ENCODE measurements at regions not wholly inside any gene's neighbourhood (a gene's known extent, or its start where the extent isn't known, plus 50 kb on each side); places are given as distances from the start of the nearest gene placed in this dataset.

- no peaks in the 10 kb centered on the region for H3K9me3 ChIP-seq (ENCODE audit: insufficient read depth, low read length, severe bottlenecking)
- no peaks in the 10 kb centered on the region for H3K4me1 ChIP-seq (ENCODE audit: insufficient read depth, low read length)
- no peak overlapping the region for H3K27ac ChIP-seq (ENCODE audit: low read length)
- H3K9ac ChIP-seq (ENCODE audit: low read depth, low read length) = no peak overlapping the region
- DNase-seq = no peak
- TF ChIP-seq CTCF (IDR thresholded peaks at IDR 0.05; ENCODE audit: borderline replicate concordance, extremely low read depth, low read length, poor library complexity, severe bottlenecking) = no peak
- TF ChIP-seq EZH2 (IDR thresholded peaks at IDR 0.05; ENCODE audit: borderline replicate concordance, low read depth, low read length, severe bottlenecking) = no peak
- H3K36me3 ChIP-seq (ENCODE audit: insufficient read depth, low read length) = no peaks in the 10 kb centered on the region
- no peak overlapping the region for H3K4me2 ChIP-seq (ENCODE audit: insufficient read depth, low read length)
- no peak overlapping the region for H2AFZ ChIP-seq (ENCODE audit: low read depth, low read length)
- no peaks in the 10 kb centered on the region for H3K79me2 ChIP-seq (ENCODE audit: insufficient read depth, low read length)
- no peak overlapping the region for H3K4me3 ChIP-seq (ENCODE audit: low read depth in 1 of 2, low read length in 2 of 2)
- H4K20me1 ChIP-seq (ENCODE audit: insufficient read depth, low read length) = no peaks in the 10 kb centered on the region
- no peak for ATAC-seq (ENCODE audit: insufficient read depth, low read depth)
- no peaks in the 10 kb centered on the region for H3K27me3 ChIP-seq (ENCODE audit: insufficient read depth, low read length, poor library complexity)
Observed at GRCh38 chr14:85338895-85339294, 191.0 kb upstream of the FLRT2 start.

- ATAC-seq (ENCODE audit: insufficient read depth, low read depth) (no peak), DNase-seq (no peak)
- Histone ChIP-seq H3K4me2 (ENCODE audit: insufficient read depth, low read length) (no peak overlapping the region), H3K79me2 (ENCODE audit: insufficient read depth, low read length) (no peaks in the 10 kb centered on the region), H4K20me1 (ENCODE audit: insufficient read depth, low read length) (no peaks in the 10 kb centered on the region), H3K9me3 (ENCODE audit: insufficient read depth, low read length, severe bottlenecking) (no peaks in the 10 kb centered on the region), H3K4me1 (ENCODE audit: insufficient read depth, low read length) (no peaks in the 10 kb centered on the region), H3K36me3 (ENCODE audit: insufficient read depth, low read length) (no peaks in the 10 kb centered on the region), H2AFZ (ENCODE audit: low read depth, low read length) (no peak overlapping the region), H3K27ac (ENCODE audit: low read length) (no peak overlapping the region), H3K9ac (ENCODE audit: low read depth, low read length) (no peak overlapping the region), H3K4me3 (ENCODE audit: low read depth in 1 of 2, low read length in 2 of 2) (no peak overlapping the region), H3K27me3 (ENCODE audit: insufficient read depth, low read length, poor library complexity) (no peaks in the 10 kb centered on the region)
- TF ChIP-seq CTCF (IDR thresholded peaks at IDR 0.05; ENCODE audit: borderline replicate concordance, extremely low read depth, low read length, poor library complexity, severe bottlenecking) = no peak
- no peak for TF ChIP-seq EZH2 (IDR thresholded peaks at IDR 0.05; ENCODE audit: borderline replicate concordance, low read depth, low read length, severe bottlenecking)
Observed at GRCh38 chr14:85342858-85343607, 186.9 kb upstream of the FLRT2 start.

GRCh38 chr14:85344171-85344570 is 185.8 kb upstream of the FLRT2 start:
- H3K27me3 ChIP-seq (ENCODE audit: insufficient read depth, low read length, poor library complexity) = no peaks in the 10 kb centered on the region
- no peak overlapping the region for H3K9ac ChIP-seq (ENCODE audit: low read depth, low read length)
- no peak overlapping the region for H3K4me2 ChIP-seq (ENCODE audit: insufficient read depth, low read length)
- no peak for ATAC-seq (ENCODE audit: insufficient read depth, low read depth)
- H3K4me1 ChIP-seq (ENCODE audit: insufficient read depth, low read length) = no peaks in the 10 kb centered on the region
- no peak for DNase-seq
- H3K4me3 ChIP-seq (ENCODE audit: low read depth in 1 of 2, low read length in 2 of 2) = no peak overlapping the region
- TF ChIP-seq CTCF (IDR thresholded peaks at IDR 0.05; ENCODE audit: borderline replicate concordance, extremely low read depth, low read length, poor library complexity, severe bottlenecking) (no peak), EZH2 (IDR thresholded peaks at IDR 0.05; ENCODE audit: borderline replicate concordance, low read depth, low read length, severe bottlenecking) (no peak)
- no peak overlapping the region for H3K27ac ChIP-seq (ENCODE audit: low read length)
- H3K36me3 ChIP-seq (ENCODE audit: insufficient read depth, low read length) = no peaks in the 10 kb centered on the region
- H3K9me3 ChIP-seq (ENCODE audit: insufficient read depth, low read length, severe bottlenecking) = no peaks in the 10 kb centered on the region
- H2AFZ ChIP-seq (ENCODE audit: low read depth, low read length) = no peak overlapping the region
- no peaks in the 10 kb centered on the region for H4K20me1 ChIP-seq (ENCODE audit: insufficient read depth, low read length)
- no peaks in the 10 kb centered on the region for H3K79me2 ChIP-seq (ENCODE audit: insufficient read depth, low read length)

Measured in DND-41 (cell line).